Fibroblast of peridontal ligament (primary cell): ENCODE measurements at regions not wholly inside any gene's neighbourhood (a gene's known extent, or its start where the extent isn't known, plus 50 kb on each side); places are given as distances from the start of the nearest gene placed in this dataset.

Experiments used
- DNase-seq: peaks from one replicate; pipeline ENCODE4 v3.0.0-alpha.2; 2010; ENCODE audit errors: extremely low read depth

- DNase-seq: peak; percentile 78
These were observed 56.1 kb upstream of the LRRC7 start for GRCh38 chr1:69511426-69512192.

GRCh38 chr1:69513601-69514000 is 54.1 kb upstream of the LRRC7 start:
- peak; percentile 48 for DNase-seq
